Naive thymus-derived CD8-positive, alpha-beta T cell (primary cell): ENCODE measurements at regions not wholly inside any gene's neighbourhood (a gene's known extent, or its start where the extent isn't known, plus 50 kb on each side); places are given as distances from the start of the nearest gene placed in this dataset.
"Not testable (repeated sequence)": the region's sequence is repeated elsewhere in the genome, so short reads cannot be mapped to it uniquely, and the experiment has no call there.

ENCODE experiments used
- ATAC-seq, 2 donors: fragments of 150-1000 bp; cut with Tn5 transposase in 1 of 2; sonication (Bioruptor Pico), chemical (Tn5 transposase) in 1 of 2; 1 replicate in 1 of 2; 2 replicates in 1 of 2; pipeline ENCODE4 v1.10.0; 2021; ENCODE audit warnings: mild to moderate bottlenecking in 2 of 2, moderate library complexity in 2 of 2
- POLR2A ChIA-PET: fragments of 350-600 bp; sonication (Branson Sonifier 250); formaldehyde crosslinking; loops from one replicate; lab custom pipeline; 2021; ENCODE audit warnings: antibody characterized with exemption; lab: Charles Lee
- DNase-seq, 10 donors: peaks; one replicate each; pipeline versions ENCODE4 v3.0.0 to v3.0.0-alpha.2; 2020 to 2022
- H3K27ac Mint-ChIP-seq, 10 donors: one replicate each; pipeline ENCODE4 v1.8.0; 2020 to 2022; ENCODE audit warnings: mild to moderate bottlenecking in 10 of 10, mixed read lengths in 10 of 10, moderate library complexity in 4 of 10, inconsistent platforms in 1 of 10
- H3K27me3 Mint-ChIP-seq, 5 donors: one replicate each; pipeline ENCODE4 v1.8.0; 2021 to 2022; ENCODE audit warnings: mixed read lengths in 5 of 5
- H3K36me3 Mint-ChIP-seq, 3 donors: one replicate each; pipeline ENCODE4 v1.8.0; 2020 to 2022; ENCODE audit warnings: mixed read lengths in 3 of 3, mild to moderate bottlenecking in 2 of 3, inconsistent platforms in 1 of 3
- H3K4me1 Mint-ChIP-seq, 4 donors: one replicate each; pipeline ENCODE4 v1.8.0; 2021 to 2022; ENCODE audit warnings: mixed read lengths in 4 of 4
- H3K4me3 Mint-ChIP-seq, 10 donors: one replicate each; pipeline ENCODE4 v1.8.0; 2020 to 2022; ENCODE audit warnings: mild to moderate bottlenecking in 10 of 10, mixed read lengths in 10 of 10, moderate library complexity in 6 of 10, inconsistent platforms in 1 of 10
- H3K9me3 Mint-ChIP-seq, 9 donors: one replicate each; pipeline ENCODE4 v1.8.0; 2020 to 2022; ENCODE audit warnings: mixed read lengths in 9 of 9, mild to moderate bottlenecking in 3 of 9, inconsistent platforms in 1 of 9, moderate library complexity in 1 of 9

GRCh38 chr4:85177092-85177491 is 210.6 kb upstream of the WDFY3 start:
- no peaks in the 10 kb centered on the region for H3K27me3 Mint-ChIP-seq
- DNase-seq: no peak
- ATAC-seq: no peak
- no peaks in the 10 kb centered on the region for H3K4me1 Mint-ChIP-seq
- POLR2A ChIA-PET: no interaction called here
- no peak overlapping the region for H3K27ac Mint-ChIP-seq
- H3K9me3 Mint-ChIP-seq: peaks cover 0 to 11% (median 2%) of the 10 kb centered on the region in 9 donors
- no peaks in the 10 kb centered on the region for H3K36me3 Mint-ChIP-seq
- H3K4me3 Mint-ChIP-seq: no peak overlapping the region

GRCh38 chr4:85177679-85178078 is 211.2 kb upstream of the WDFY3 start:
- no peaks in the 10 kb centered on the region for H3K27me3 Mint-ChIP-seq
- POLR2A ChIA-PET: no interaction called here
- ATAC-seq: no peak
- H3K4me1 Mint-ChIP-seq: no peaks in the 10 kb centered on the region
- no peak overlapping the region for H3K4me3 Mint-ChIP-seq
- no peak overlapping the region for H3K27ac Mint-ChIP-seq
- peaks cover 0 to 11% (median 3%) of the 10 kb centered on the region in 9 donors for H3K9me3 Mint-ChIP-seq
- DNase-seq: no peak
- H3K36me3 Mint-ChIP-seq: no peaks in the 10 kb centered on the region

- no peak for ATAC-seq
- POLR2A ChIA-PET: no interaction called here
- no peak overlapping the region for H3K4me3 Mint-ChIP-seq
- no peaks in the 10 kb centered on the region for H3K27me3 Mint-ChIP-seq
- no peaks in the 10 kb centered on the region for H3K4me1 Mint-ChIP-seq
- H3K36me3 Mint-ChIP-seq: no peaks in the 10 kb centered on the region
- no peak for DNase-seq
- H3K9me3 Mint-ChIP-seq: peaks cover 0 to 11% (median 2%) of the 10 kb centered on the region in 9 donors
- no peak overlapping the region for H3K27ac Mint-ChIP-seq
Observed at GRCh38 chr4:85180533-85180932, 214.0 kb upstream of the WDFY3 start.

- POLR2A ChIA-PET: no interaction called here
- no peak for ATAC-seq
- Mint-ChIP-seq H3K27me3 (peaks cover 0 to 4% (median 0%) of the 10 kb centered on the region in 5 donors), H3K4me1 (no peaks in the 10 kb centered on the region), H3K27ac (no peak overlapping the region), H3K4me3 (no peak overlapping the region), H3K9me3 (peaks cover 2 to 23% (median 4%) of the 10 kb centered on the region in 9 donors), H3K36me3 (no peaks in the 10 kb centered on the region)
- no peak for DNase-seq
Observed at GRCh38 chr4:85187106-85187505, 220.6 kb upstream of the WDFY3 start.

- ATAC-seq, DNase-seq, H3K27ac Mint-ChIP-seq, H3K36me3 Mint-ChIP-seq, H3K4me3 Mint-ChIP-seq, H3K4me1 Mint-ChIP-seq, POLR2A ChIA-PET, H3K27me3 Mint-ChIP-seq: not testable (repeated sequence)
- peaks cover 5 to 65% (median 23%) of the 10 kb centered on the region in 9 donors for H3K9me3 Mint-ChIP-seq
Observed at GRCh38 chr4:85196015-85196414, 229.5 kb upstream of the WDFY3 start.

- H3K27me3 Mint-ChIP-seq: no peaks in the 10 kb centered on the region
- POLR2A ChIA-PET: no interaction called here
- peaks cover 7 to 56% (median 25%) of the 10 kb centered on the region in 9 donors for H3K9me3 Mint-ChIP-seq
- no peak for DNase-seq
- H3K27ac Mint-ChIP-seq: no peak overlapping the region
- ATAC-seq: no peak
- peaks cover 0 to 9% (median 0%) of the 10 kb centered on the region in 3 donors for H3K36me3 Mint-ChIP-seq
- no peak overlapping the region for H3K4me3 Mint-ChIP-seq
- no peaks in the 10 kb centered on the region for H3K4me1 Mint-ChIP-seq
Observed at GRCh38 chr4:85200106-85200505, 233.6 kb upstream of the WDFY3 start.

- POLR2A ChIA-PET: no interaction called here
- no peak overlapping the region for H3K4me3 Mint-ChIP-seq
- ATAC-seq (no peak), DNase-seq (no peak)
- H3K36me3 Mint-ChIP-seq: no peaks in the 10 kb centered on the region
- H3K27me3 Mint-ChIP-seq: no peaks in the 10 kb centered on the region
- peaks cover 6 to 28% (median 13%) of the 10 kb centered on the region in 9 donors for H3K9me3 Mint-ChIP-seq
- H3K4me1 Mint-ChIP-seq: no peaks in the 10 kb centered on the region
- H3K27ac Mint-ChIP-seq: no peak overlapping the region
Observed at GRCh38 chr4:85209161-85209560, 242.7 kb upstream of the WDFY3 start.

GRCh38 chr4:85210353-85210752 is 243.9 kb upstream of the WDFY3 start:
- DNase-seq (no peak), ATAC-seq (no peak)
- no peaks in the 10 kb centered on the region for H3K36me3 Mint-ChIP-seq
- H3K4me3 Mint-ChIP-seq: no peak overlapping the region
- H3K27me3 Mint-ChIP-seq: no peaks in the 10 kb centered on the region
- POLR2A ChIA-PET: no interaction called here
- no peak overlapping the region for H3K27ac Mint-ChIP-seq
- no peaks in the 10 kb centered on the region for H3K4me1 Mint-ChIP-seq
- H3K9me3 Mint-ChIP-seq: peaks cover 0 to 25% (median 13%) of the 10 kb centered on the region in 9 donors

- H3K4me3 Mint-ChIP-seq, H3K4me1 Mint-ChIP-seq, ATAC-seq, POLR2A ChIA-PET, H3K27ac Mint-ChIP-seq, H3K27me3 Mint-ChIP-seq, DNase-seq: not testable (repeated sequence)
- H3K36me3 Mint-ChIP-seq: peaks cover 0 to 14% (median 2%) of the 10 kb centered on the region in 3 donors
- H3K9me3 Mint-ChIP-seq: peaks cover 3 to 34% (median 29%) of the 10 kb centered on the region in 9 donors
Observed at GRCh38 chr4:85216571-85216970, 250.1 kb upstream of the WDFY3 start.

GRCh38 chr4:85218756-85219155 is 252.3 kb upstream of the WDFY3 start:
- Mint-ChIP-seq H3K27ac (no peak overlapping the region), H3K36me3 (peaks cover 0 to 14% (median 2%) of the 10 kb centered on the region in 3 donors), H3K27me3 (peaks cover 0 to 3% (median 0%) of the 10 kb centered on the region in 5 donors), H3K4me1 (no peaks in the 10 kb centered on the region), H3K4me3 (no peak overlapping the region), H3K9me3 (peaks cover 3 to 34% (median 21%) of the 10 kb centered on the region in 9 donors)
- POLR2A ChIA-PET: no interaction called here
- no peak for ATAC-seq
- DNase-seq: no peak

GRCh38 chr4:85221606-85222005 is 253.3 kb upstream of the ARHGAP24 start:
- Mint-ChIP-seq H3K4me3 (no peak overlapping the region), H3K36me3 (peaks cover 0 to 14% (median 2%) of the 10 kb centered on the region in 3 donors), H3K27me3 (peaks cover 0 to 3% (median 0%) of the 10 kb centered on the region in 5 donors), H3K27ac (no peak overlapping the region), H3K4me1 (no peaks in the 10 kb centered on the region), H3K9me3 (peaks cover 5 to 32% (median 21%) of the 10 kb centered on the region in 9 donors)
- ATAC-seq (no peak), DNase-seq (no peak)
- POLR2A ChIA-PET: no interaction called here

GRCh38 chr4:85222561-85222960 is 252.4 kb upstream of the ARHGAP24 start:
- no peak overlapping the region for H3K4me3 Mint-ChIP-seq
- no peak for DNase-seq
- H3K36me3 Mint-ChIP-seq: peaks cover 0 to 7% (median 0%) of the 10 kb centered on the region in 3 donors
- POLR2A ChIA-PET: no interaction called here
- H3K27ac Mint-ChIP-seq: no peak overlapping the region
- peaks cover 3 to 28% (median 11%) of the 10 kb centered on the region in 9 donors for H3K9me3 Mint-ChIP-seq
- no peaks in the 10 kb centered on the region for H3K4me1 Mint-ChIP-seq
- no peak for ATAC-seq
- H3K27me3 Mint-ChIP-seq: peaks cover 0 to 3% (median 0%) of the 10 kb centered on the region in 5 donors

- no peak for DNase-seq
- Mint-ChIP-seq H3K4me1 (no peaks in the 10 kb centered on the region), H3K27me3 (no peaks in the 10 kb centered on the region), H3K9me3 (peaks cover 0 to 15% (median 2%) of the 10 kb centered on the region in 9 donors), H3K27ac (no peak overlapping the region), H3K4me3 (no peak overlapping the region), H3K36me3 (no peaks in the 10 kb centered on the region)
- ATAC-seq: no peak
- POLR2A ChIA-PET: no interaction called here
Observed at GRCh38 chr4:85228264-85228663, 246.7 kb upstream of the ARHGAP24 start.

- H3K9me3 Mint-ChIP-seq: peaks cover 0 to 5% (median 0%) of the 10 kb centered on the region in 9 donors
- no peaks in the 10 kb centered on the region for H3K36me3 Mint-ChIP-seq
- no peaks in the 10 kb centered on the region for H3K27me3 Mint-ChIP-seq
- no peak overlapping the region for H3K4me3 Mint-ChIP-seq
- H3K4me1 Mint-ChIP-seq: no peaks in the 10 kb centered on the region
- H3K27ac Mint-ChIP-seq: no peak overlapping the region
- POLR2A ChIA-PET: no interaction called here
- DNase-seq: no peak
- no peak for ATAC-seq
Observed at GRCh38 chr4:85233516-85233915, 241.4 kb upstream of the ARHGAP24 start.
